Fibroblast of lung (primary cell): ENCODE measurements at regions not wholly inside any gene's neighbourhood (a gene's known extent, or its start where the extent isn't known, plus 50 kb on each side); places are given as distances from the start of the nearest gene placed in this dataset.

ENCODE experiments used
- CTCF ChIP-seq, 2 donors: IDR thresholded peaks in 1 of 2; conservative IDR thresholded peaks in 1 of 2; 1 replicate in 1 of 2; 2 replicates in 1 of 2; pipeline ENCODE4 v1.5.1; 2011 to 2012; ENCODE audit warnings: low read length in 2 of 2, control low read depth in 1 of 2, inconsistent platforms in 1 of 2, low read depth in 1 of 2, mild to moderate bottlenecking in 1 of 2
- EZH2 ChIP-seq: IDR thresholded peaks from 2 replicates; pipeline ENCODE4 v1.5.1; 2012; ENCODE audit warnings: low read length, control low read depth, mild to moderate bottlenecking; ENCODE audit errors: missing control alignments

GRCh38 chr6:4017834-4018170 lies 61.1 kb downstream of the FAM217A start:
- TF ChIP-seq CTCF (conservative IDR thresholded peaks at IDR 0.05 in 1 of 2, IDR thresholded peaks at IDR 0.05 in 1 of 2; ENCODE audit: low read depth in 1 of 2, low read length in 2 of 2), result no peak
- no peak for TF ChIP-seq EZH2
